BJ (cell line): ENCODE measurements at regions not wholly inside any gene's neighbourhood (a gene's known extent, or its start where the extent isn't known, plus 50 kb on each side); places are given as distances from the start of the nearest gene placed in this dataset.

Experiments used
- CTCF ChIA-PET: fragments of 350-600 bp; formaldehyde crosslinking; extraction: SDS; loops from one replicate; lab custom pipeline; 2021; ENCODE audit warnings: antibody characterized with exemption, inconsistent platforms; lab: Yijun Ruan, JAX
- POLR2A ChIA-PET: fragments of 300-600 bp; sonication (Branson Sonifier 250); formaldehyde crosslinking; extraction: SDS; loops from one replicate; lab custom pipeline; 2021; ENCODE audit warnings: antibody characterized with exemption; lab: Charles Lee
- DNase-seq: peaks from one replicate; pipeline ENCODE4 v3.0.0-alpha.2; 2011; ENCODE audit warnings: low read depth
- H3K27me3 ChIP-seq: 2 replicates; pipeline ENCODE4 v1.6.0; 2011; ENCODE audit warnings: low read length; ENCODE audit not compliant: control insufficient read depth, insufficient read depth
- H3K36me3 ChIP-seq: 2 replicates; pipeline ENCODE4 v1.5.1; 2011; ENCODE audit warnings: low read length; ENCODE audit not compliant: control insufficient read depth, insufficient read depth
- H3K4me3 ChIP-seq: 2 replicates; pipeline ENCODE4 v1.5.1; 2011; ENCODE audit warnings: low read depth, mild to moderate bottlenecking, control low read depth, low read length
- TF ChIP-seq, protein P1 (sequence below): IDR thresholded peaks from 2 replicates; pipeline ENCODE4 v1.5.1; 2011; ENCODE audit warnings: low read depth, mild to moderate bottlenecking, control low read depth, inconsistent platforms, low read length, moderate library complexity; ENCODE audit not compliant: insufficient read depth

DNA sequence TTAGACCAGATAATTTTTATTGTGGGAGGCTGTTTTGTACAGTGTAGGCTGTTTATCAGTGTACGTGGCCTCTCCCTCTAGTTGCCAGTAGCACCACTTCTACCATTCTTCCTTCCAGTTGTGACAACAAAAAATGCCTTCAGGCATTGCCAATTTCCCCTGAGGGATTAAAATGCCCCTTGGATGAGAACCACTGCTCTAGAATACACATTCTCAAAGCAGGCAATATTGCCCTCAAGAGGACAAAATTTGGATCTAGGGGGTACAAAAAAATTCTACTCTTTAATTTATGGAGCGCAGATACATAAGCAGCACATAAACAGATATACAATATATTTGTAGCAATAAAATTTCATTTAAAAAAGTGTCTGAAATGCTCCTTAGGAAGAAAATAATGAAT is 674.6 kb downstream of the PTPRC start:
- DNase-seq = no peak
- no peaks in the 10 kb centered on the region for H3K27me3 ChIP-seq
- TF ChIP-seq, protein P1, sequence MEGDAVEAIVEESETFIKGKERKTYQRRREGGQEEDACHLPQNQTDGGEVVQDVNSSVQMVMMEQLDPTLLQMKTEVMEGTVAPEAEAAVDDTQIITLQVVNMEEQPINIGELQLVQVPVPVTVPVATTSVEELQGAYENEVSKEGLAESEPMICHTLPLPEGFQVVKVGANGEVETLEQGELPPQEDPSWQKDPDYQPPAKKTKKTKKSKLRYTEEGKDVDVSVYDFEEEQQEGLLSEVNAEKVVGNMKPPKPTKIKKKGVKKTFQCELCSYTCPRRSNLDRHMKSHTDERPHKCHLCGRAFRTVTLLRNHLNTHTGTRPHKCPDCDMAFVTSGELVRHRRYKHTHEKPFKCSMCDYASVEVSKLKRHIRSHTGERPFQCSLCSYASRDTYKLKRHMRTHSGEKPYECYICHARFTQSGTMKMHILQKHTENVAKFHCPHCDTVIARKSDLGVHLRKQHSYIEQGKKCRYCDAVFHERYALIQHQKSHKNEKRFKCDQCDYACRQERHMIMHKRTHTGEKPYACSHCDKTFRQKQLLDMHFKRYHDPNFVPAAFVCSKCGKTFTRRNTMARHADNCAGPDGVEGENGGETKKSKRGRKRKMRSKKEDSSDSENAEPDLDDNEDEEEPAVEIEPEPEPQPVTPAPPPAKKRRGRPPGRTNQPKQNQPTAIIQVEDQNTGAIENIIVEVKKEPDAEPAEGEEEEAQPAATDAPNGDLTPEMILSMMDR = no peak
- POLR2A ChIA-PET = no interaction called here
- H3K36me3 ChIP-seq = no peaks in the 10 kb centered on the region
- CTCF ChIA-PET = no interaction called here
- H3K4me3 ChIP-seq = no peak overlapping the region

DNA sequence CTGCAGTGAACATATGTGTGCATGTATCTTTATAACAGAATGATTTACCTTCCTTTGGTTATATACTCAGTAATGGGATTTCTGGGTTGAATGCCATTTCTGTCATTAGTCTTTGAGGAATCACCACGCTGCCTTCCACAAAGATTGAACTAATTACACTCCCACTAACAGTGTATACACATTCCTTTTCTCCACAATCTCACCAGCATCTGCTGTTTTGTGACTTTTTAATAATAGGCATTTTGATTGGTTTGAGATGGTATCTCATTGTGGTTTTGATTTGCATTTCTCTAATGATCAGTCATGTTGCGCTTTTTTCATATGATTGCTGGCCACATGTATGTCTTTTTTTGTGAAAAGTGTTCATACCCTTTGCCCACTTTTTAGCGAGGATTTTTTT is 680.5 kb downstream of the PTPRC start:
- POLR2A ChIA-PET = no interaction called here
- Histone ChIP-seq H3K4me3 (no peak overlapping the region), H3K27me3 (no peaks in the 10 kb centered on the region), H3K36me3 (no peaks in the 10 kb centered on the region)
- TF ChIP-seq, protein P1 = no peak
- DNase-seq = no peak
- CTCF ChIA-PET = no interaction called here

DNA sequence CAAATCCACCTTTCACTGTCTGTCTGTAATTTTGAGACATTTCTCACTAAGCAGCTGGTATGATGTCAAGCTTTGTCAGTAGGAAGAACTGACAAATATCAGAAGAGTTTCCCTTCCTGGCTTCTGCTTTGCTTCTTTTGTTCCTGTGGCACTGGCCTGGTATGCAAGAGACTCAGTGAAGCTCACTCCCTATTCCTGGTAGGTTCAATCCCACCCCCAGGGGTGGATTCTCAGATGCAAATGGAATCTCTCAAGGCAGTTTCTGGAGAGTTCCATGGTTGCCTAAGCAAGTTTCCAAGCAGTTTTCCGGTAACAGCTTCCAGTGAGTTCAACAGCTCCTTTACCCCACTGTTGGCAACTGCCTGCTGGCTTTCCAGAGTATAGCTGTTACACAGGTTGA is 683.4 kb downstream of the PTPRC start:
- no peaks in the 10 kb centered on the region for H3K36me3 ChIP-seq
- ChIA-PET POLR2A (no interaction called here), CTCF (interaction anchor here (0.5 to 0.9 kb wide), 2 partner anchors 14 to 1567 kb away, joined by 3 to 4 read pairs; no protein-coding TSS in a partner anchor)
- DNase-seq = no peak
- H3K27me3 ChIP-seq = no peaks in the 10 kb centered on the region
- TF ChIP-seq, protein P1 = no peak
- H3K4me3 ChIP-seq = no peak overlapping the region

DNA sequence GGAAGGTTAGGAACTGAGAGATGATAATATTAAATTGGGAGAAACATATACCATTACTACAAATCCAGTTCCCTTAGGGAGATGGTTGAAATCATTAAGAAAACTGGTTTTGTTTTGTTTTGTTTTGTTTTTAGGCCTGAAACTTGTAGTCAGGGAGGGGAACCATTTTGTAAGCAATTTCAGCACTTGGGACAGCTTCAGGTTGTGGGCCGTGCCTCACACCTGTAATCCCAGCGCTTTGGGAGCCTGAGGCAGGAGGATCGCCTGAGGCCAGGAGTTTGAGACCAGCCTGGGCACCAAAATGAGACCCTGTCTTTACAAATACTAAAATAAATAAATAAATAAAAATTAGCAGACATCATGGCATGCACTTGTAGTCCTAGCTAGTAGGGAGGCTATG is 694.3 kb upstream of the NR5A2 start:
- DNase-seq = no peak
- Histone ChIP-seq H3K27me3 (no peaks in the 10 kb centered on the region), H3K4me3 (no peak overlapping the region), H3K36me3 (no peaks in the 10 kb centered on the region)
- TF ChIP-seq, protein P1 = no peak
- POLR2A ChIA-PET = no interaction called here
- CTCF ChIA-PET = no interaction called here

GRCh38 chr1:199335496-199335895 is 692.0 kb upstream of the NR5A2 start:
- Histone ChIP-seq H3K4me3 (no peak overlapping the region), H3K36me3 (no peaks in the 10 kb centered on the region), H3K27me3 (no peaks in the 10 kb centered on the region)
- TF ChIP-seq, protein P1 = no peak
- ChIA-PET CTCF (interaction anchor here (1.9 kb wide), 1 partner anchor 8 kb away, joined by 4 read pairs; no protein-coding TSS in a partner anchor), POLR2A (no interaction called here)
- no peak for DNase-seq
